Uterus (tissue), 3 donors: ENCODE measurements at regions not wholly inside any gene's neighbourhood (a gene's known extent, or its start where the extent isn't known, plus 50 kb on each side); places are given as distances from the start of the nearest gene placed in this dataset.

Experiments
- DNase-seq, 2 donors: peaks; one replicate each; pipeline ENCODE4 v3.0.0-alpha.2; 2019 to 2020
- H3K27ac ChIP-seq, 2 donors: fragments of 200-600 bp; sonication (generic); 1 replicate in 1 of 2; 2 replicates in 1 of 2; pipeline ENCODE4 v1.5.1; 2016 to 2018
- H3K27me3 ChIP-seq, 2 donors: fragments of 200-600 bp; sonication (generic); one replicate each; pipeline ENCODE4 v1.5.1; 2018 to 2019; ENCODE audit warnings: control low read depth in 1 of 2
- H3K36me3 ChIP-seq, 2 donors: fragments of 200-600 bp; sonication (generic); one replicate each; pipeline ENCODE4 v1.5.1; 2019; ENCODE audit warnings: control low read depth in 1 of 2
- H3K4me1 ChIP-seq, 2 donors: fragments of 200-600 bp; sonication (generic); one replicate each; pipeline ENCODE4 v1.5.1; 2018 to 2019; ENCODE audit warnings: control low read depth in 1 of 2
- H3K4me3 ChIP-seq, 2 donors: fragments of 200-600 bp; sonication (generic); 1 replicate in 1 of 2; 2 replicates in 1 of 2; pipeline ENCODE4 v1.5.1; 2018 to 2019; ENCODE audit warnings: mild to moderate bottlenecking in 1 of 2
- H3K9me3 ChIP-seq, 2 donors: fragments of 200-600 bp; sonication (generic); one replicate each; pipeline ENCODE4 v1.5.1; 2019; ENCODE audit warnings: control low read depth in 1 of 2
- POLR2A ChIP-seq, 2 donors: fragments of 450-650 bp; IDR thresholded peaks; one replicate each; pipeline ENCODE4 v1.6.1; 2016; ENCODE audit warnings: antibody characterized with exemption in 2 of 2, mild to moderate bottlenecking in 1 of 2, moderate library complexity in 1 of 2
- intact Hi-C: fragments of 100-400 bp; cut with DNase I; formaldehyde crosslinking; loops from one replicate; pipeline ENCODE4 v1.15.1; 2023; ENCODE audit warnings: low total_unique reads
- TF ChIP-seq, protein P1 (sequence below), 4 experiments: fragments of 200-600 bp in 2 of 4; fragments of 450-650 bp in 2 of 4; sonication (generic) in 2 of 4; IDR thresholded peaks; one replicate each; pipeline ENCODE4 v1.5.1; 2016 to 2019; ENCODE audit warnings: antibody characterized with exemption in 4 of 4, mild to moderate bottlenecking in 2 of 4, moderate library complexity in 1 of 4
- donor health status: DM: yes; HTN: yes; CAD: no.

DNA sequence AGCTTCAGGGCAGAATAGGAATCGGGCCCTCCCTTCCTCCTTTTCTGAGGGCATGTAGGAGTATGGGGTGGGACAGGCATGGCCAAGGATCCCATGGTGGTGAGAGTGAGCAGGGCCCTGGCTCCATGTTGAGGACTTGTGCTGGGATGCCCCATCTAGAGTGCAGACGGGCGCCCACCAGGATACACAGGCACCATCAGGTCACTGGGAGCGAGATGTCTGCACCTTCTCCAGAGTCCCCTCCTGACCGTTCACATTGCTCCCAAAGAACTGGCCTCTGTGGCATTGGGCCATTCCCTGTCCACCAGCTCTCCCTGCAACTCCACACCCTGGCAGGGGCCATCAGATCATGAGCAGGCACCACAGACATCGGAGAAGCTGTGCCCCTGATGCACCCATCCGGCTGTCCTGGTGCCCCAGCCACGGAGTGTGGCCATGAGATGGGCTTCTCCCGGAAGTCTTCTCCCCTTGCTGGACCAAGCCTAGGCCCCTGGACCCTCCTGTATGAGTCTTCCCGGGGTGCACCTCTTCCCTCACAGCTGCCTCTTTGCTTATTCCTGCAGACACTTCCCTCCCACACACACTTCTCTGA, 195.0 kb downstream of the IRX2 start:
- Histone ChIP-seq H3K36me3 (no peaks in the 10 kb centered on the region), H3K9me3 (no peaks in the 10 kb centered on the region), H3K4me3 (no peak overlapping the region), H3K27ac (no peak overlapping the region), H3K27me3 (no peaks in the 10 kb centered on the region), H3K4me1 (no peaks in the 10 kb centered on the region)
- intact Hi-C loops, result no loop called here
- no peak for DNase-seq
- no peak for TF ChIP-seq POLR2A (IDR thresholded peaks at IDR 0.05)
- TF ChIP-seq, protein P1, sequence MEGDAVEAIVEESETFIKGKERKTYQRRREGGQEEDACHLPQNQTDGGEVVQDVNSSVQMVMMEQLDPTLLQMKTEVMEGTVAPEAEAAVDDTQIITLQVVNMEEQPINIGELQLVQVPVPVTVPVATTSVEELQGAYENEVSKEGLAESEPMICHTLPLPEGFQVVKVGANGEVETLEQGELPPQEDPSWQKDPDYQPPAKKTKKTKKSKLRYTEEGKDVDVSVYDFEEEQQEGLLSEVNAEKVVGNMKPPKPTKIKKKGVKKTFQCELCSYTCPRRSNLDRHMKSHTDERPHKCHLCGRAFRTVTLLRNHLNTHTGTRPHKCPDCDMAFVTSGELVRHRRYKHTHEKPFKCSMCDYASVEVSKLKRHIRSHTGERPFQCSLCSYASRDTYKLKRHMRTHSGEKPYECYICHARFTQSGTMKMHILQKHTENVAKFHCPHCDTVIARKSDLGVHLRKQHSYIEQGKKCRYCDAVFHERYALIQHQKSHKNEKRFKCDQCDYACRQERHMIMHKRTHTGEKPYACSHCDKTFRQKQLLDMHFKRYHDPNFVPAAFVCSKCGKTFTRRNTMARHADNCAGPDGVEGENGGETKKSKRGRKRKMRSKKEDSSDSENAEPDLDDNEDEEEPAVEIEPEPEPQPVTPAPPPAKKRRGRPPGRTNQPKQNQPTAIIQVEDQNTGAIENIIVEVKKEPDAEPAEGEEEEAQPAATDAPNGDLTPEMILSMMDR (IDR thresholded peaks at IDR 0.05), result no peak

DNA sequence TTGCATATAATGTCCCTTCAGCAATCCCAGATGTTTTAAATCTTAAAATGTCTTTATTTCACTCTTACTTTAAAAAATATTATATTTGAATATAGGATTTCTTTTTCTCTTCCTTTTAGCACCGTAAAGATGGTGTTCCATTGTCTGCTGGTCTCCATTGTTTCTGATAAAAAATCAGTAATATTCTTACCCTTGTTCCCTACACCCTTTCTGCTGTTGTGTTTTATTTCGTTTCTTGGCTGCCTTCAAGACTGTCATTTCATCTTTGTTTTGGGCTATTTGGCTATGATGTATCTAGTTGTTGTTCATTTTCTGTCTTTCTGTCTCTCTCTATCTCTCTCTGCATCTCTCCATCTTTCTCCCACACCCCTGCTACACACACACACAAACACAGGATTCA, 197.9 kb downstream of the IRX2 start:
- Histone ChIP-seq H3K27ac (no peak overlapping the region), H3K4me1 (no peaks in the 10 kb centered on the region), H3K27me3 (no peaks in the 10 kb centered on the region), H3K4me3 (no peak overlapping the region), H3K9me3 (no peaks in the 10 kb centered on the region), H3K36me3 (no peaks in the 10 kb centered on the region)
- no peak for TF ChIP-seq POLR2A (IDR thresholded peaks at IDR 0.05)
- TF ChIP-seq, protein P1 (IDR thresholded peaks at IDR 0.05), result no peak
- intact Hi-C loops, result no loop called here
- DNase-seq, result no peak

DNA sequence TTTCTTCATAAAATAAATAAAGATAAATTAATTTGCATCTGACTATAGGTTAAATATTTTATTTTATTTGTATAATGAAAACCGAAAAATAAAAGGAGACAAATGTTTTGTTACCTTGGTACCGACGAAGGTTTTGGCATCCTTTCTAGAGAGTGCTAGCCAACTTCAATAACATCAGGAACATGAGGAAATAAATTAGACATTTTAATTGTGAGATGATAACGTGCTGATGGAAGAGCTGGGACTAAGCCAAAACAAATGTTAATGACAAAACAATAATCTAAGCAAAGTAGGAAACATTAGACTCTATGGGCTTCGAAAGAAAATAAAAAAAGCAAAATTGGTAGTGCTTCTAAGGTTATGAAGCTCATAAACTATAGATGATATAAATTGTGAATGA, 201.0 kb downstream of the IRX2 start:
- TF ChIP-seq, protein P1 (IDR thresholded peaks at IDR 0.05), result no peak
- no peak for TF ChIP-seq POLR2A (IDR thresholded peaks at IDR 0.05)
- no peak overlapping the region for H3K4me3 ChIP-seq
- DNase-seq, result no peak
- H3K27me3 ChIP-seq, result no peaks in the 10 kb centered on the region
- no peaks in the 10 kb centered on the region for H3K9me3 ChIP-seq
- no peaks in the 10 kb centered on the region for H3K36me3 ChIP-seq
- no peaks in the 10 kb centered on the region for H3K4me1 ChIP-seq
- intact Hi-C loops, result no loop called here
- no peak overlapping the region for H3K27ac ChIP-seq

DNA sequence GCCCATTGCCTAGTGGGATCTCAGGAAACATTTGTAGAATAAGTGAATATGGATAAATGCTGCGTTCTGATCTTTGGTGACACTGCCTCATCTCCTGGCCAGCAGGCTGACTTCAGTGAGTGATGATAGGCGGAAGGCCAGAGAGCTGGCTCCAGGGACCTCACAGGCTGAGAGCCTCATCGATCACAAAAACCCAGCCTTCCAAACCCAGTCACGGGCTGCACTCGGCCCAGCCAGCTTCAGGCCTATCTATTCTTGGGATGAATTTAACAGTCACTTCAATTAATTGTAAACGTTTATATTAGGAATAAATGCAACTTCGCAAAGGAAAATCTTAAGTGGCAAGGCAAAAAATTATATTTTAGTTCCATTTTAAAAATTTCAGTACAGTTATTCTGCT, 201.6 kb downstream of the IRX2 start:
- H3K27me3 ChIP-seq, result no peaks in the 10 kb centered on the region
- no peaks in the 10 kb centered on the region for H3K36me3 ChIP-seq
- no peak overlapping the region for H3K27ac ChIP-seq
- no peaks in the 10 kb centered on the region for H3K4me1 ChIP-seq
- no peaks in the 10 kb centered on the region for H3K9me3 ChIP-seq
- intact Hi-C loops, result no loop called here
- TF ChIP-seq, protein P1 (IDR thresholded peaks at IDR 0.05), result no peak
- no peak for TF ChIP-seq POLR2A (IDR thresholded peaks at IDR 0.05)
- DNase-seq, result no peak
- H3K4me3 ChIP-seq, result no peak overlapping the region

DNA sequence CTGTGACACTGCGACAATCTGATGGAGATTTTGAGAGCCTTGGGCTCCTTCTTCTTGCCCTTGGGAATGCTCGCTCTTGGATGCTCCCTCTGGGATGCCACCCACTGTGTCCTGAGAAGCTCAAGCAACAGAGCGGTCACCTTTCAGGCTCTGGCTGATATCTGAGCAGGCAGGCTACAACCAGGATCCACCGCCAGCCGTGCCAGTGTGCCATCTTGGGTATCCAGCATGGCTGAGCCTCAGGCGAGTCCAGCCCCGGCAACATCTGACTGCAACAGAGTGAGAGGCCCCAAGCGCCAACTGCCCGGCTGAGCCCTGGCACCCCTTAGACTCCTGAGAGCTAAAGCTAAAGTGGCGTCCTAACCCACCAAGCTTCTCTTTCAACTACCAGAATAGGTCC, 202.1 kb downstream of the IRX2 start:
- intact Hi-C loops, result no loop called here
- H3K27me3 ChIP-seq, result no peaks in the 10 kb centered on the region
- no peak overlapping the region for H3K27ac ChIP-seq
- no peaks in the 10 kb centered on the region for H3K36me3 ChIP-seq
- H3K4me3 ChIP-seq, result no peak overlapping the region
- H3K9me3 ChIP-seq, result no peaks in the 10 kb centered on the region
- H3K4me1 ChIP-seq, result no peaks in the 10 kb centered on the region
- DNase-seq, result no peak
- TF ChIP-seq, protein P1 (IDR thresholded peaks at IDR 0.05), result no peak
- no peak for TF ChIP-seq POLR2A (IDR thresholded peaks at IDR 0.05)
